VCaP (cell line): ENCODE measurements at regions not wholly inside any gene's neighbourhood (a gene's known extent, or its start where the extent isn't known, plus 50 kb on each side); places are given as distances from the start of the nearest gene placed in this dataset.

Experiments
- H3K27ac ChIP-seq: fragments of 450-650 bp; 2 replicates; pipeline ENCODE4 v1.5.1; 2017
- CTCF ChIP-seq: fragments of 450-650 bp; conservative IDR thresholded peaks from 2 replicates; pipeline ENCODE4 v1.5.1; 2017; ENCODE audit warnings: mild to moderate bottlenecking, moderate library complexity

GRCh38 chr6:7000825-7001777 is 106.7 kb upstream of the RREB1 start:
- no peak overlapping the region for H3K27ac ChIP-seq
- no peak for TF ChIP-seq CTCF

GRCh38 chr6:7003041-7003440 is 104.7 kb upstream of the RREB1 start:
- no peak overlapping the region for H3K27ac ChIP-seq

GRCh38 chr6:7004581-7005297 is 103.0 kb upstream of the RREB1 start:
- no peak overlapping the region for H3K27ac ChIP-seq
- TF ChIP-seq CTCF: no peak

More at GRCh38 chr6:7003041-7003440, 104.7 kb upstream of the RREB1 start:
- TF ChIP-seq CTCF: no peak

GRCh38 chr6:7006515-7007191 is 101.1 kb upstream of the RREB1 start:
- no peak for TF ChIP-seq CTCF
- no peak overlapping the region for H3K27ac ChIP-seq

GRCh38 chr6:7008451-7008988 is 99.2 kb upstream of the RREB1 start:
- TF ChIP-seq CTCF: no peak
- H3K27ac ChIP-seq: no peak overlapping the region

GRCh38 chr6:7016226-7016625 is 91.5 kb upstream of the RREB1 start:
- no peak overlapping the region for H3K27ac ChIP-seq
- TF ChIP-seq CTCF: no peak

GRCh38 chr6:7021301-7021700 is 86.5 kb upstream of the RREB1 start:
- no peak for TF ChIP-seq CTCF
- no peak overlapping the region for H3K27ac ChIP-seq
